Left ventricle myocardium inferior (tissue), 1 donor: ENCODE measurements at regions not wholly inside any gene's neighbourhood (a gene's known extent, or its start where the extent isn't known, plus 50 kb on each side); places are given as distances from the start of the nearest gene placed in this dataset.
"Not testable (repeated sequence)": the region's sequence is repeated elsewhere in the genome, so short reads cannot be mapped to it uniquely, and the experiment has no call there.

ENCODE experiments used
- DNase-seq: peaks from one replicate; pipeline ENCODE4 v3.0.0-alpha.2; 2020
- H3K27ac ChIP-seq: fragments of 200-600 bp; replicated peaks from 2 replicates; pipeline ENCODE4 v1.8.0; 2021
- H3K27me3 ChIP-seq: fragments of 200-600 bp; 2 replicates; pipeline ENCODE4 v1.8.0; 2021; ENCODE audit warnings: low read depth
- H3K36me3 ChIP-seq: fragments of 200-600 bp; 2 replicates; pipeline ENCODE4 v1.8.0; 2021
- H3K4me1 ChIP-seq: fragments of 200-600 bp; 2 replicates; pipeline ENCODE4 v1.8.0; 2021
- H3K4me3 ChIP-seq: fragments of 200-600 bp; 2 replicates; pipeline ENCODE4 v1.8.0; 2021; ENCODE audit warnings: mild to moderate bottlenecking, moderate library complexity
- H3K9me3 ChIP-seq: fragments of 200-600 bp; replicated peaks from 2 replicates; pipeline ENCODE4 v1.8.0; 2021
- CTCF ChIP-seq: fragments of 200-600 bp; IDR thresholded peaks from 2 replicates; pipeline ENCODE4 v1.8.0; 2021; ENCODE audit warnings: antibody characterized with exemption, mild to moderate bottlenecking, borderline replicate concordance
- intact Hi-C: fragments of 100-400 bp; cut with micrococcal nuclease; formaldehyde crosslinking; loops from one replicate; pipeline ENCODE4 v1.11.0; 2022
- donor health status: DM: no; HTN: yes; CAD: no; lungs with severe emphysema.

DNA sequence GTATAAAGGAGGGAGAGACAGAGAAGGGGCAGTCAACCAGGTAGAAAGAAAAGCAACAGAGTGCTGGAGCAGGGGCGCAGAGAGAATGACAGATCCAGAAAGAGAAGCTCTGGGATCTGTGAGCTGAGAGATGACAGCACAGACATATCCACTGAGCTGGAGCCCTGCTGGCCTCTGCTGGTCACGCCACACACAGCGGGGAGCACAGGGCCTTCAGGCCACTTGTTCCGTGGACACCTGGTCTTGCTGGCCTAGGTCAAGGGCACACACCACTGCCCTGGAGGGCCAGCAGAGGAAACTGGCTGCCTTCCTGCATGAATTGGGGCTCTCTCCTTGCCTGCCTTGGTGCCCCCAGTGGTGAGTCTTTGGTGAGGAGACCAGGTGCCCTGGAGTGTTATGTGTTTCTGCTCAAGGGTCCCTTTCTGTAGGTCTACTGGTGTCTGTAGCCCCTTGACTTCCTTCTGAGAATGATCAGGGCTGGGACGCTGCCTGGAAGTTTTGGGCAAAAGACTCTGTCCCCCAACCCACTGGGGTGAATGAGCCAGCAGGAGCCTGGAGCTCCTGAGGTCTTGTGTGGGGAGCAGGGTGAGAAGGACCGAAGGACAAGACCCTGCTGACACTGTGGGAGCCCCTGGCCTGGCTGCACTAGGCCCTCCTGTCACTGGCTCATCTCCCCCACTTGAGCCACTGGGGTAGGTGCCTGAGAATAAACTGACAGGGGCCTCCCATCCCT is 59.2 kb upstream of the ADAMTS2 start:
- peaks cover 26% of the 10 kb centered on the region for H3K27me3 ChIP-seq
- no peaks in the 10 kb centered on the region for H3K36me3 ChIP-seq
- intact Hi-C loops = no loop called here
- H3K9me3 ChIP-seq = peaks cover 23% of the 10 kb centered on the region
- DNase-seq = no peak
- TF ChIP-seq CTCF = peak; percentile 35
- no peak overlapping the region for H3K27ac ChIP-seq
- H3K4me1 ChIP-seq = no peaks in the 10 kb centered on the region
- no peak overlapping the region for H3K4me3 ChIP-seq

DNA sequence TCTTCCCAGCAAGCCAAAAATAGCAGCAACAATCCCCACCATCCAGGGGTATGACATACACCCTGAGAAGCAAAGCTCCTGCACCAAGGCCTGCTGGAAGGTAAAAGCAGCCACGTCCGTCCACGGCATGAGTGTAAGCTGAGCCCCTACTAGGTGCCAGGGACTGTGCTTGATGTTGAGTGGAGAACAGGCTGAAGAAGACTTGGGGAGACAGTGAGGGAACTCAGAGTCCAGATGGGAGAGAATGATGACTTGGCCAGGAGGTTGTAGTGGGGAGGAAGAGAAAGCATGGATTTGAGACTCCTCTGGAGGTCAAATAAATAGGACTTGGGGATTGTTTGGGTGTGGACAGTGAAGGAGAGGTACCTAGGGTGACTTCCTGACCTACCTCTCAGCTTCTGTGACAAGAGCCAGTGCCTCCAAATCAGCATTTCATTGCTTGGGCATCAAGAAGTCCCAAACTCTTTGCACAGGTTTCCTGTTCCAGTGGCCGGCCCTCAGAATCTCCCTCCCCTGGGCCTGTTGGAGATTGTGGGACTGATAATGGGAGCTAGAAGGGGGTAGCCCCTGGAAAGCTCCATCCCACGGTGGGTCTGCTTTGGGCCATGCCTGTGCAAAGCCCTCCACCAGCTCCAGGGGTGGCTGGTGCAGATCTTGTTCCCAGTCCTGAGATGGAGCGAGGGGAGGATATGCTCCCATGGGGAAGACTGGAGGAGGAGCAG is 58.3 kb upstream of the ADAMTS2 start:
- H3K27me3 ChIP-seq = peaks cover 26% of the 10 kb centered on the region
- intact Hi-C loops = no loop called here
- peaks cover 32% of the 10 kb centered on the region for H3K9me3 ChIP-seq
- no peak for TF ChIP-seq CTCF
- no peak overlapping the region for H3K27ac ChIP-seq
- DNase-seq = no peak
- H3K4me3 ChIP-seq = no peak overlapping the region
- H3K4me1 ChIP-seq = no peaks in the 10 kb centered on the region
- H3K36me3 ChIP-seq = no peaks in the 10 kb centered on the region

DNA sequence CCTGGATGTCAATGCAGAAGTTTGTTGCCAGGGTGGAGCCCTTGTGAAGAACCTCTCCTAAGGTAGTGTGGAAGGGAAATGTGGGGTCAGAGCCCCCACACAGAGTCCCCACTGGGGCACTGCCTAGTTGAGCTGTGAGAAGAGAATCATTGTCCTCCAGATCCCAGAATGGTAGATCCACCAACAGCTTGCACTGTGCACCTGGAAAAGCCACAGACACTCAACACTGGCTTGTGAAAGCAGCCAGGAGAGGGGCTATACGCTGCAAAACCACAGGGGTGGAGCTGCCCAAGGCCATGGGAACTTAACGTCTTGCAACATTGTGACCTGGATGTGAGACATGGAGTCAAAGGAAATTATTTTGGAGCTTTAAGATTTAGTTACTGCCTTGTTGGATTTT is 55.2 kb upstream of the ADAMTS2 start:
- H3K4me3 ChIP-seq, H3K36me3 ChIP-seq, intact Hi-C loops, H3K27ac ChIP-seq, H3K4me1 ChIP-seq, H3K27me3 ChIP-seq, DNase-seq: not testable (repeated sequence)
- H3K9me3 ChIP-seq = peaks cover 32% of the 10 kb centered on the region

GRCh38 chr5:179400020-179400419 is 54.8 kb upstream of the ADAMTS2 start:
- H3K36me3 ChIP-seq = no peaks in the 10 kb centered on the region
- peaks cover 32% of the 10 kb centered on the region for H3K9me3 ChIP-seq
- no peaks in the 10 kb centered on the region for H3K4me1 ChIP-seq
- no peak overlapping the region for H3K27ac ChIP-seq
- H3K4me3 ChIP-seq = no peak overlapping the region
- H3K27me3 ChIP-seq = peaks cover 9% of the 10 kb centered on the region
- no peak for DNase-seq
- intact Hi-C loops = no loop called here
- TF ChIP-seq CTCF = no peak

GRCh38 chr5:179399327-179399726 is 54.1 kb upstream of the ADAMTS2 start:
- H3K27ac ChIP-seq, H3K4me3 ChIP-seq, DNase-seq, intact Hi-C loops, H3K36me3 ChIP-seq, H3K4me1 ChIP-seq, H3K27me3 ChIP-seq: not testable (repeated sequence)
- H3K9me3 ChIP-seq = peaks cover 37% of the 10 kb centered on the region

GRCh38 chr5:179397516-179397915 is 52.3 kb upstream of the ADAMTS2 start:
- Histone ChIP-seq H3K4me3 (no peak overlapping the region), H3K27me3 (no peaks in the 10 kb centered on the region), H3K9me3 (peaks cover 56% of the 10 kb centered on the region), H3K4me1 (no peaks in the 10 kb centered on the region), H3K27ac (no peak overlapping the region), H3K36me3 (no peaks in the 10 kb centered on the region)
- intact Hi-C loops = no loop called here
- TF ChIP-seq CTCF = no peak
- no peak for DNase-seq
